Testis (tissue), 2 donors: ENCODE measurements at regions not wholly inside any gene's neighbourhood (a gene's known extent, or its start where the extent isn't known, plus 50 kb on each side); places are given as distances from the start of the nearest gene placed in this dataset.

Source experiments
- POLR2A ChIP-seq: fragments of 450-650 bp; IDR thresholded peaks from one replicate; pipeline ENCODE4 v1.6.1; 2017; ENCODE audit warnings: antibody characterized with exemption, mild to moderate bottlenecking, moderate library complexity
- TF ChIP-seq, protein P1 (sequence below), 3 experiments: fragments of 450-650 bp in 2 of 3; fragments of 200-600 bp in 1 of 3; sonication (generic) in 1 of 3; IDR thresholded peaks; one replicate each; pipeline ENCODE4 v1.5.1; 2016 to 2019; ENCODE audit warnings: antibody characterized with exemption in 3 of 3, mild to moderate bottlenecking in 2 of 3, moderate library complexity in 1 of 3

DNA sequence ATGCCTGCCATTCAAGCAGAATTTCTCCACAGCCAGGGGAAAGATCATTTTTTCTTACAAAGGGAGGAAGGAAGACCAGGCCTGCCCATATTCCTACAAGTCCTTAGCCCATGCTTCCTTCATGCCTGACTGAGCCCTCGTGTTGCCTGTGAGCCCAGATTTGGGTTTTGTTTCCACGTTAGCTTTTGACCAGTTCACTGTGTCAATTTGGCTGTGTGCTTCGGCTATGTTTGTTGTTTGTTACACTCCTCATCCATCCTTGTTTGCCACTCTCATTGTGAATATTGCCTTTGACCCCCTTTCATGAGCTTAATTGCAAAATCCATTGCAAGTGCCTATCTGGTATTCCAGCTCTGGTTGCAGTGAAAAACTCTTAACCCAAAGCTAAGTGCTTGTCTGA lies 84.7 kb upstream of the RIOK2 start:
- TF ChIP-seq, protein P1, sequence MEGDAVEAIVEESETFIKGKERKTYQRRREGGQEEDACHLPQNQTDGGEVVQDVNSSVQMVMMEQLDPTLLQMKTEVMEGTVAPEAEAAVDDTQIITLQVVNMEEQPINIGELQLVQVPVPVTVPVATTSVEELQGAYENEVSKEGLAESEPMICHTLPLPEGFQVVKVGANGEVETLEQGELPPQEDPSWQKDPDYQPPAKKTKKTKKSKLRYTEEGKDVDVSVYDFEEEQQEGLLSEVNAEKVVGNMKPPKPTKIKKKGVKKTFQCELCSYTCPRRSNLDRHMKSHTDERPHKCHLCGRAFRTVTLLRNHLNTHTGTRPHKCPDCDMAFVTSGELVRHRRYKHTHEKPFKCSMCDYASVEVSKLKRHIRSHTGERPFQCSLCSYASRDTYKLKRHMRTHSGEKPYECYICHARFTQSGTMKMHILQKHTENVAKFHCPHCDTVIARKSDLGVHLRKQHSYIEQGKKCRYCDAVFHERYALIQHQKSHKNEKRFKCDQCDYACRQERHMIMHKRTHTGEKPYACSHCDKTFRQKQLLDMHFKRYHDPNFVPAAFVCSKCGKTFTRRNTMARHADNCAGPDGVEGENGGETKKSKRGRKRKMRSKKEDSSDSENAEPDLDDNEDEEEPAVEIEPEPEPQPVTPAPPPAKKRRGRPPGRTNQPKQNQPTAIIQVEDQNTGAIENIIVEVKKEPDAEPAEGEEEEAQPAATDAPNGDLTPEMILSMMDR (IDR thresholded peaks at IDR 0.05), result no peak
- TF ChIP-seq POLR2A, result no peak
